ENCODE measurements at regions not wholly inside any gene's neighbourhood (a gene's known extent, or its start where the extent isn't known, plus 50 kb on each side); places are given as distances from the start of the nearest gene placed in this dataset.

DNA sequence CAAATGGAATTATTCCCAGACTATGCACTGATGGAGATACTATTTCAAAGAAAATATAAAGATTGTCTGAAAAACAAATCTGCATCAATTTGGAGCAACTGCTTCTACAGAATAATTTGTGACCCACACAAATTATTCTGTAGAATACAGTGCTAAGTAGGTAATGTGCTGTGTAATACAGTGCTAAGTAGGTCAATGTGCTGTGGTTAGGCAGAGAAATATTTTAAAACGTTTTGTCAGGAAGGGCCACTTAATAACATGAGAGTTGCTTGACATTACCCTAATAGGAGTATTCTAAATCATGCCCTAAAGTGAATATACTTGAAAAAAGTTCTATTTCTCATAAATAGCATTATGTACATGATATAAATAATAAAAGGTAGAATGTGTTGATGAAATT, 116.5 kb upstream of the KCND2 start:
- H3K27me3 ChIP-seq: no peaks in the 10 kb centered on the region
- no peak for TF ChIP-seq CTCF (IDR thresholded peaks at IDR 0.05)
- ATAC-seq (no peak), DNase-seq (no peak), FAIRE-seq (no peak)
- WGBS, 2 donors: 2 to 5% methylated on average over 1 of the region's 1 CpG
- H3K36me3 ChIP-seq: no peaks in the 10 kb centered on the region
- H3K9me3 ChIP-seq: no peaks in the 10 kb centered on the region
- no peaks in the 10 kb centered on the region for H3K4me1 ChIP-seq
- no peak overlapping the region for H3K27ac ChIP-seq
- intact Hi-C loops (cut with DNase I): no loop called here
- no peak overlapping the region for H3K4me3 ChIP-seq

DNA sequence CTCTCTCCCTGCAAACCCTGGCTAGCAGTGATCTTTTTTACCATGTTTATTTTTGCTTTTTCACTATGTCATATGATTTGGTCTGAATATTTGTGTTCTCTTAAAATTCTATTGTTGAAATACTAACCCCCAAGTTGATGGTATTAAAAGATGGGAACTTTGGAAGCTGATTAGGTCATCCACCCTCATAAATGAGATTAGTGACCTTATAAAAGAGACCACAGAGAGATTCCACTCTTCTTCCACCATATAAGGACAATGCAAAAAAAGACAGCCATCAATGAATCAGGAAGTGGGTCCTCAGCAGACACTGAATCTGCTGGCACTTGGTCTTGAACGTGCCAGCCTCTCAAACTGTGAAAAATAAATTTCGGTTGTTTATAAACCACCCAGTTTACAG, 112.8 kb upstream of the KCND2 start:
- 39 to 58% methylated on average over 2 of the region's 2 CpGs for WGBS, 2 donors
- intact Hi-C loops (cut with DNase I): no loop called here
- Histone ChIP-seq H3K4me1 (no peaks in the 10 kb centered on the region), H3K36me3 (no peaks in the 10 kb centered on the region), H3K27ac (no peak overlapping the region), H3K4me3 (no peak overlapping the region), H3K9me3 (no peaks in the 10 kb centered on the region), H3K27me3 (no peaks in the 10 kb centered on the region)
- ATAC-seq (no peak), FAIRE-seq (no peak), DNase-seq (no peak)
- no peak for TF ChIP-seq CTCF (IDR thresholded peaks at IDR 0.05)

DNA sequence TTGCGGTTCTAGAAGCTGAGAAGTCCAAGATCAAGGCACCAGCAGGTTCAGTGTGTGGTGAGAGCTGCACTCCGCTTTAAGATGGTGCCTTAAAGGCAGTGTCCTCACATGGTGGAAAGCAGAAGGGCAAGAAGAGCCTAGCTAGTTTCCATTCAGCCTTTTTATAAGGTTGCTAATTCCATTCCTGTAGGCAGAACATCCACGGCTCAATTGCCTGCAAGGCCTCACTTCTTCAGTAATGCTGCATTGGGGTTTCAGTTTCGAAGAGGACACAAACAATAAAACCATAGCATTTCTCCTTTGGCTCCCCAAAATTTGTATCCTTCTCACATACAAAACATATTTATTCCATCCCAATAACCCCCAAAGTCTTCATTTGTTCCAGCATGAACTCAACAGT, 109.5 kb upstream of the KCND2 start:
- no peak for DNase-seq
- no peak for TF ChIP-seq CTCF (IDR thresholded peaks at IDR 0.05)
- Histone ChIP-seq H3K9me3 (no peaks in the 10 kb centered on the region), H3K4me3 (no peak overlapping the region), H3K4me1 (no peaks in the 10 kb centered on the region), H3K36me3 (no peaks in the 10 kb centered on the region), H3K27ac (no peak overlapping the region), H3K27me3 (no peaks in the 10 kb centered on the region)
- intact Hi-C loops (cut with DNase I): no loop called here
- no peak for ATAC-seq
- FAIRE-seq: no peak
- 67 to 86% methylated on average over 4 of the region's 4 CpGs for WGBS, 2 donors

- 75 to 81% methylated on average over 2 of the region's 2 CpGs for WGBS, 2 donors
- intact Hi-C loops (cut with DNase I): no loop called here
- H3K27ac ChIP-seq: no peak overlapping the region
- H3K4me1 ChIP-seq: no peaks in the 10 kb centered on the region
- H3K9me3 ChIP-seq: no peaks in the 10 kb centered on the region
- H3K36me3 ChIP-seq: no peaks in the 10 kb centered on the region
- no peak for FAIRE-seq
- TF ChIP-seq CTCF (IDR thresholded peaks at IDR 0.05): no peak
- no peak overlapping the region for H3K4me3 ChIP-seq
- ATAC-seq: no peak
- no peaks in the 10 kb centered on the region for H3K27me3 ChIP-seq
- no peak for DNase-seq
Observed at GRCh38 chr7:120165227-120165626, 107.7 kb upstream of the KCND2 start.

DNA sequence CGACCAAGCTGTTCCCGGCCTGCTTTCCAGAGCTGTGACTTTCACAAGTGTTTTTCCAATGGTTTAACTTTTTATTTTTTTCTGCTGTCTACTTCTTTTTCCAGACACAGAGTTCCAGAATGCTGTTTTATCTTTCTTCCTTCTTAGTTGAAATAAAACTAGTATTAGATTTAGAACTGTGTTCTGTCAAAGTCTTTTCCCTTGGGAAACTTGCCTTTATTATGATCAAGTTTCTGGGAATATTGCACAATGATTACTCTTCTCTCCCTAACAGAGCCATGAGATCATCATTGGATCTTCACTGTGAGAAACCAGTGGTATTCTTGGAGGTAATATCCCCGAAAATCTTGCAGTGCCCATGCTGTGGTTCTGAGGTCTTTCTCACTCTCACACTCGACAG, 104.9 kb upstream of the KCND2 start:
- DNase-seq (no peak), ATAC-seq (peak in 2 of 4 donors; percentile 29 to 36), FAIRE-seq (no peak)
- TF ChIP-seq CTCF (IDR thresholded peaks at IDR 0.05): no peak
- Histone ChIP-seq H3K4me3 (no peak overlapping the region), H3K27ac (peak overlapping the region in 2 of 4 donors; percentile 39 to 44), H3K9me3 (no peaks in the 10 kb centered on the region), H3K36me3 (no peaks in the 10 kb centered on the region), H3K4me1 (peaks cover 0 to 5% (median 5%) of the 10 kb centered on the region in 3 donors), H3K27me3 (no peaks in the 10 kb centered on the region)
- intact Hi-C loops (cut with DNase I): no loop called here
- 42 to 53% methylated on average over 4 of the region's 4 CpGs for WGBS, 2 donors
